CD4-positive, alpha-beta memory T cell (primary cell): ENCODE measurements at regions not wholly inside any gene's neighbourhood (a gene's known extent, or its start where the extent isn't known, plus 50 kb on each side); places are given as distances from the start of the nearest gene placed in this dataset.

Source experiments
- CTCF ChIA-PET: fragments of 350-600 bp; sonication (Branson Sonifier 250); formaldehyde crosslinking; loops from one replicate; lab custom pipeline; 2021; ENCODE audit warnings: inconsistent platforms; ENCODE audit not compliant: partially characterized antibody; lab: Charles Lee
- POLR2A ChIA-PET: fragments of 350-600 bp; sonication (Branson Sonifier 250); formaldehyde crosslinking; loops from one replicate; lab custom pipeline; 2021; ENCODE audit not compliant: partially characterized antibody; lab: Charles Lee
- DNase-seq, 5 donors: peaks; one replicate each; pipeline versions ENCODE4 v3.0.0 to v3.0.0-alpha.2; 2020 to 2022; ENCODE audit warnings: mixed read lengths in 1 of 5
- H3K27ac ChIP-seq: one replicate; pipeline ENCODE4 v1.7.0; 2013; ENCODE audit warnings: low read depth, low read length
- H3K27me3 ChIP-seq: 2 replicates; pipeline ENCODE4 v1.7.0; 2013; ENCODE audit warnings: mild to moderate bottlenecking, low read length, moderate library complexity; ENCODE audit not compliant: insufficient read depth
- H3K36me3 ChIP-seq: 2 replicates; pipeline ENCODE4 v1.7.0; 2013; ENCODE audit warnings: mild to moderate bottlenecking, low read length, moderate library complexity; ENCODE audit not compliant: insufficient read depth
- H3K4me1 ChIP-seq: 2 replicates; pipeline ENCODE4 v1.7.0; 2013; ENCODE audit warnings: mild to moderate bottlenecking, low read length, moderate library complexity; ENCODE audit not compliant: insufficient read depth
- H3K4me3 ChIP-seq, 2 donors: one replicate each; pipeline ENCODE4 v1.7.0; 2013; ENCODE audit warnings: low read length in 2 of 2, mild to moderate bottlenecking in 1 of 2
- H3K9me3 ChIP-seq, 2 donors: one replicate each; pipeline ENCODE4 v1.7.0; 2013; ENCODE audit warnings: low read length in 2 of 2, control low read depth in 1 of 2; ENCODE audit not compliant: control insufficient read depth in 1 of 2
- H3K27ac Mint-ChIP-seq, 7 donors: one replicate each; pipeline ENCODE4 v1.8.0; 2020 to 2021; ENCODE audit warnings: mixed read lengths in 7 of 7, mild to moderate bottlenecking in 6 of 7, inconsistent platforms in 3 of 7, moderate library complexity in 3 of 7
- H3K27me3 Mint-ChIP-seq, 2 donors: one replicate each; pipeline ENCODE4 v1.8.0; 2020 to 2021; ENCODE audit warnings: mixed read lengths in 2 of 2
- H3K36me3 Mint-ChIP-seq, 2 donors: one replicate each; pipeline ENCODE4 v1.8.0; 2020 to 2021; ENCODE audit warnings: mixed read lengths in 2 of 2, inconsistent platforms in 1 of 2, mild to moderate bottlenecking in 1 of 2
- H3K4me1 Mint-ChIP-seq, 4 donors: one replicate each; pipeline ENCODE4 v1.8.0; 2020 to 2021; ENCODE audit warnings: mixed read lengths in 4 of 4, mild to moderate bottlenecking in 1 of 4
- H3K4me3 Mint-ChIP-seq, 8 donors: one replicate each; pipeline ENCODE4 v1.8.0; 2020 to 2021; ENCODE audit warnings: mixed read lengths in 8 of 8, mild to moderate bottlenecking in 7 of 8, moderate library complexity in 6 of 8, inconsistent platforms in 3 of 8
- H3K9me3 Mint-ChIP-seq, 8 donors: one replicate each; pipeline ENCODE4 v1.8.0; 2020 to 2021; ENCODE audit warnings: mixed read lengths in 8 of 8, mild to moderate bottlenecking in 5 of 8, inconsistent platforms in 3 of 8, moderate library complexity in 1 of 8
- intact Hi-C: fragments of 100-400 bp; cut with micrococcal nuclease; formaldehyde crosslinking; loops from one replicate; pipeline ENCODE4 v1.15.1; 2023

DNA sequence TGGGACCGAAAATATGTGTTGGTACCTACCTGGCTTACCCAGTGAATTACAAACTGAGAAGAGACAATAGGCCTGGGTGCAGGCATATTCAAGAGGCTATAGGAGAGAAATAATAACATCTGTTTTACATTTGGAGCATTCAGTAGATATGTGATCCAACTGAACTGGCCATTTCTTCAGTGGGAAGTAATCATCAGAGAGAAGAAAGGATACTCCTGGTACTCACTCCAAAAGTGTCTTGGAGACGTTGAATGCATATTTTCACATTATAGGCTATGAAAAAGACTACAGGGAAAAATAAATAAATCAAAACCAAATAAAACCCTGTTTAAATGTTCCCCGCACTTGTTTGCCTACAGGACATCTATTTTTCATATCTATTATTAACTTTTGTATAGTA is 1680.3 kb downstream of the REEP3 start:
- H3K9me3 Mint-ChIP-seq = peaks cover 0 to 7% (median under 1%) of the 10 kb centered on the region in 8 donors
- CTCF ChIA-PET = no interaction called here
- Histone ChIP-seq H3K4me1 (no peaks in the 10 kb centered on the region), H3K27me3 (no peaks in the 10 kb centered on the region), H3K9me3 (no peaks in the 10 kb centered on the region), H3K36me3 (no peaks in the 10 kb centered on the region), H3K4me3 (no peak overlapping the region), H3K27ac (no peak overlapping the region)
- no peak overlapping the region for H3K4me3 Mint-ChIP-seq
- H3K36me3 Mint-ChIP-seq = no peaks in the 10 kb centered on the region
- POLR2A ChIA-PET = no interaction called here
- intact Hi-C loops = no loop called here
- H3K4me1 Mint-ChIP-seq = no peaks in the 10 kb centered on the region
- DNase-seq = no peak
- H3K27ac Mint-ChIP-seq = no peak overlapping the region
- no peaks in the 10 kb centered on the region for H3K27me3 Mint-ChIP-seq

- ChIA-PET CTCF (no interaction called here), POLR2A (no interaction called here)
- H3K27ac ChIP-seq = no peak overlapping the region
- no peak for DNase-seq
- H3K27me3 Mint-ChIP-seq = no peaks in the 10 kb centered on the region
- intact Hi-C loops = no loop called here
- H3K9me3 ChIP-seq = no peaks in the 10 kb centered on the region
- H3K4me3 Mint-ChIP-seq = no peak overlapping the region
- no peaks in the 10 kb centered on the region for H3K36me3 Mint-ChIP-seq
- H3K27ac Mint-ChIP-seq = no peak overlapping the region
- H3K9me3 Mint-ChIP-seq = peaks cover 0 to 7% (median 2%) of the 10 kb centered on the region in 8 donors
- H3K27me3 ChIP-seq = no peaks in the 10 kb centered on the region
- H3K4me1 ChIP-seq = no peaks in the 10 kb centered on the region
- H3K4me3 ChIP-seq = no peak overlapping the region
- H3K36me3 ChIP-seq = no peaks in the 10 kb centered on the region
- no peaks in the 10 kb centered on the region for H3K4me1 Mint-ChIP-seq
Observed at GRCh38 chr10:65204999-65205398, 1683.8 kb downstream of the REEP3 start.

GRCh38 chr10:65213170-65213569 is 1692.0 kb downstream of the REEP3 start:
- Mint-ChIP-seq H3K4me1 (no peaks in the 10 kb centered on the region), H3K4me3 (no peak overlapping the region), H3K36me3 (no peaks in the 10 kb centered on the region), H3K9me3 (peaks cover 0 to 10% (median 0%) of the 10 kb centered on the region in 8 donors), H3K27me3 (no peaks in the 10 kb centered on the region), H3K27ac (no peak overlapping the region)
- POLR2A ChIA-PET = no interaction called here
- H3K9me3 ChIP-seq = no peaks in the 10 kb centered on the region
- no peaks in the 10 kb centered on the region for H3K4me1 ChIP-seq
- H3K27me3 ChIP-seq = no peaks in the 10 kb centered on the region
- H3K27ac ChIP-seq = no peak overlapping the region
- no peaks in the 10 kb centered on the region for H3K36me3 ChIP-seq
- CTCF ChIA-PET = no interaction called here
- no peak for DNase-seq
- no peak overlapping the region for H3K4me3 ChIP-seq
- intact Hi-C loops = no loop called here

DNA sequence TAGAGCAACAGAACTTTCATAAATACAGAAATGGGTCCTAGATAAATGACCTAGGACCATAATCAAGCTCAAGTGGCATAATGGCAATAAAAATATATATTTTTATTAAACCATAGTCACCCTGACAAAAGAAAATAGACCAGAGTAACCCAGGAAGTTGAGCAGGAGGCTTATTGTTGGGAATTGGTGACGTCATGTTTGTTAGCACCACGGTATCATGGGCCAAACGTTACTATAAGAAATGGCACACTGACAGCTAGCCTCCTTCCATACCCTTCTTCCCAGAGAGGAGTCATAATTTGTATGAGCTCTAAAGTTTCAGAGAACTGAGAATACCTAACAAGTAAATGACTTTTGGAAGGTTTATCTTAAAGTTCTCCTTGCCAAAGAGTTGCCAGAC is 1698.2 kb downstream of the REEP3 start:
- Histone ChIP-seq H3K4me3 (no peak overlapping the region), H3K27me3 (no peaks in the 10 kb centered on the region), H3K36me3 (no peaks in the 10 kb centered on the region), H3K9me3 (no peaks in the 10 kb centered on the region), H3K27ac (no peak overlapping the region), H3K4me1 (no peaks in the 10 kb centered on the region)
- POLR2A ChIA-PET = no interaction called here
- Mint-ChIP-seq H3K27ac (no peak overlapping the region), H3K36me3 (no peaks in the 10 kb centered on the region), H3K4me1 (no peaks in the 10 kb centered on the region), H3K27me3 (no peaks in the 10 kb centered on the region), H3K4me3 (no peak overlapping the region), H3K9me3 (peaks cover 0 to 13% (median 5%) of the 10 kb centered on the region in 8 donors)
- intact Hi-C loops = no loop called here
- DNase-seq = no peak
- CTCF ChIA-PET = no interaction called here

GRCh38 chr10:65231148-65231547 is 1694.7 kb upstream of the LRRTM3 start:
- Histone ChIP-seq H3K36me3 (no peaks in the 10 kb centered on the region), H3K4me3 (no peak overlapping the region), H3K27me3 (no peaks in the 10 kb centered on the region), H3K27ac (no peak overlapping the region), H3K4me1 (no peaks in the 10 kb centered on the region), H3K9me3 (no peaks in the 10 kb centered on the region)
- Mint-ChIP-seq H3K4me3 (no peak overlapping the region), H3K4me1 (no peaks in the 10 kb centered on the region), H3K27me3 (no peaks in the 10 kb centered on the region), H3K9me3 (peaks cover 0 to 11% (median 6%) of the 10 kb centered on the region in 8 donors), H3K36me3 (no peaks in the 10 kb centered on the region), H3K27ac (no peak overlapping the region)
- CTCF ChIA-PET = no interaction called here
- DNase-seq = no peak
- POLR2A ChIA-PET = no interaction called here
- intact Hi-C loops = no loop called here

GRCh38 chr10:65234261-65234660 is 1691.6 kb upstream of the LRRTM3 start:
- H3K27me3 ChIP-seq = no peaks in the 10 kb centered on the region
- H3K27ac ChIP-seq = no peak overlapping the region
- Mint-ChIP-seq H3K27ac (no peak overlapping the region), H3K27me3 (no peaks in the 10 kb centered on the region), H3K4me3 (no peak overlapping the region), H3K4me1 (no peaks in the 10 kb centered on the region), H3K9me3 (peaks cover 0 to 10% (median 3%) of the 10 kb centered on the region in 8 donors), H3K36me3 (no peaks in the 10 kb centered on the region)
- H3K4me3 ChIP-seq = no peak overlapping the region
- H3K36me3 ChIP-seq = no peaks in the 10 kb centered on the region
- no peaks in the 10 kb centered on the region for H3K9me3 ChIP-seq
- H3K4me1 ChIP-seq = no peaks in the 10 kb centered on the region
- POLR2A ChIA-PET = no interaction called here
- CTCF ChIA-PET = no interaction called here
- DNase-seq = no peak
- intact Hi-C loops = no loop called here

- Mint-ChIP-seq H3K27me3 (no peaks in the 10 kb centered on the region), H3K4me1 (no peaks in the 10 kb centered on the region), H3K4me3 (no peak overlapping the region), H3K36me3 (no peaks in the 10 kb centered on the region), H3K27ac (no peak overlapping the region), H3K9me3 (peaks cover 0 to 10% (median under 1%) of the 10 kb centered on the region in 8 donors)
- H3K27ac ChIP-seq = no peak overlapping the region
- no peaks in the 10 kb centered on the region for H3K4me1 ChIP-seq
- no peaks in the 10 kb centered on the region for H3K9me3 ChIP-seq
- no peak overlapping the region for H3K4me3 ChIP-seq
- intact Hi-C loops = no loop called here
- DNase-seq = no peak
- no peaks in the 10 kb centered on the region for H3K36me3 ChIP-seq
- ChIA-PET CTCF (no interaction called here), POLR2A (no interaction called here)
- no peaks in the 10 kb centered on the region for H3K27me3 ChIP-seq
Observed at GRCh38 chr10:65235266-65235665, 1690.6 kb upstream of the LRRTM3 start.

DNA sequence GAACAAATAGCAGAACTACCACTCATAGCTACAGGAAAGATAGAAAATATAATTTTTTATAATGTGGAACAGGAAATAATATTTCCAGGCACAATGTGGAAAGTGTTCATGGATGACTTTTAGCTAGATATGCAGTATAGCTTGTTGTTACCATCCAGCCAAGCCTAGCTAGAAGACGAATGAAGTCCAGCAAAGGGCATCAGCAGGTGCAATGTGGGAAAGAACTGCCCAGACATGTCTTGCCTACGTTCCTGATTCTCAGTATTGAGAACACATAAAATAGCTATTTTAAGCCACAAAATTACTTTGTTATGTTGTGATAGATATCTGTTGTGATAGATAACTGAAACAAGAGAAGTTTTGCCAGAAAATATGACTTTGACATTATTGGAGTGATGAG is 1690.0 kb upstream of the LRRTM3 start:
- intact Hi-C loops = no loop called here
- Histone ChIP-seq H3K4me1 (no peaks in the 10 kb centered on the region), H3K9me3 (no peaks in the 10 kb centered on the region), H3K27ac (no peak overlapping the region), H3K27me3 (no peaks in the 10 kb centered on the region), H3K36me3 (no peaks in the 10 kb centered on the region), H3K4me3 (no peak overlapping the region)
- Mint-ChIP-seq H3K36me3 (no peaks in the 10 kb centered on the region), H3K4me1 (no peaks in the 10 kb centered on the region), H3K27me3 (no peaks in the 10 kb centered on the region), H3K9me3 (peaks cover 0 to 10% (median under 1%) of the 10 kb centered on the region in 8 donors), H3K4me3 (no peak overlapping the region), H3K27ac (no peak overlapping the region)
- no peak for DNase-seq
- ChIA-PET POLR2A (no interaction called here), CTCF (no interaction called here)
